H4 (cell line): ENCODE measurements at regions not wholly inside any gene's neighbourhood (a gene's known extent, or its start where the extent isn't known, plus 50 kb on each side); places are given as distances from the start of the nearest gene placed in this dataset.

ENCODE experiments used
- DNase-seq: peaks from one replicate; pipeline ENCODE4 v3.0.0-alpha.2; 2015; ENCODE audit warnings: low spot score

GRCh38 chr17:15109608-15110007 is 155.5 kb downstream of the PMP22 start:
- no peak for DNase-seq

GRCh38 chr17:15108992-15109391 is 156.1 kb downstream of the PMP22 start:
- DNase-seq = no peak

- DNase-seq = peak; percentile 52
Measured at GRCh38 chr17:15106540-15106939, 158.6 kb downstream of the PMP22 start.

DNA sequence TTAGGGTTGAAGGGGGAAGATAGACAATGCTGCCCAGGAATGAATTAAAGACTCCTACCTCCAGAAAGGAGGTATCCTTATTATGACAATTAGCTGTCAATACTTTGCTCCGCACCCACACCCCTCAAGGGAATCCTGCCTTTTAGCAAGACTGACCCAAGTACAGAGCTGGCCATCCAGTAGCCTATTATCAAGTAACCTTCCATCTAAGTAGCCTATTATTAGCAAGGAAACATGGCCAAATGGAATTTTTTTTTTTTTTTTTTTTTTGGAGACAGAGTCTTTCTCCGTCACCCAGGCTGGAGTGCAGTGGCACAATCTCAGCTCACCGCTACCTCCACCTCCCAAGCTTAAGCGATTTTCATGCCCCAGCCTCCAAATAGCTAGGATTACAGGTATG is 161.3 kb downstream of the PMP22 start:
- DNase-seq = no peak

- no peak for DNase-seq
Measured at GRCh38 chr17:15101175-15101574, 164.0 kb downstream of the PMP22 start.

GRCh38 chr17:15096511-15096910 is 168.6 kb downstream of the PMP22 start:
- DNase-seq = no peak

DNA sequence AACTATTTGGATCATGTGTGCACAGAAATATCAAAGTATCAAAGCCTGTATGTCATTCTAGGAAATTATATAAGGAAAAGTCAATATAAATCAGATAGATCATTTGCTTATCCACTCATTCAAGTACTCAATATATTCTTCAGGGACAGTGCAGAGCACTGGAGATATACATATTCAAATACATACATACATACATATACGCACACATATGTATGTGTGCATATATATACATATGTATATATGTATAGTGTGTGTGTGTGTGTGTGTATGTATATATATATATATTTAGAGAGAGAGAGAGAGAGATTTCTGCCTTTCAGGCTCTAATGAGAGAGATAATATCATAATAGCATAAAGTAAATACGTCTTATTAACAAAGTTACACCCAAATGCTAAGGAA is 169.2 kb downstream of the PMP22 start:
- no peak for DNase-seq

DNA sequence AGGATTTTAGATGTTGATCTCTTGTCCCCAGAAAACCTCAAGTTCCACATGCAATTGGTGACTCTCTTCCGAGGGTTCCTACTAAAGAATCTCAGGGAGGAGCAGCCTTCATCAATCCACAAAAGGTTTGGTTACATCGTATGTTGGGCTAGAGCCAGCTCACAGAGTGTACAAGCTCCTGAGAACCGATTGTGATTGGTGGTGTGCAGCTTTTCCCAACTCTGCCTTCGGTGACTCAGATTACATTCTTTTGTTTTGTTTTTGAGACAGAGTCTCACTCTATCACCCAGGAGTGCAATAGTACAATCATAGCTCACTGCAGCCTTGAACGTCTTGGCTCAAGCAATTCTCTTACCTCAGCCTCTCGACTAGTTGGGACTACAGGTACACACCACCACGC is 172.4 kb downstream of the PMP22 start:
- DNase-seq = peak; percentile 33

DNA sequence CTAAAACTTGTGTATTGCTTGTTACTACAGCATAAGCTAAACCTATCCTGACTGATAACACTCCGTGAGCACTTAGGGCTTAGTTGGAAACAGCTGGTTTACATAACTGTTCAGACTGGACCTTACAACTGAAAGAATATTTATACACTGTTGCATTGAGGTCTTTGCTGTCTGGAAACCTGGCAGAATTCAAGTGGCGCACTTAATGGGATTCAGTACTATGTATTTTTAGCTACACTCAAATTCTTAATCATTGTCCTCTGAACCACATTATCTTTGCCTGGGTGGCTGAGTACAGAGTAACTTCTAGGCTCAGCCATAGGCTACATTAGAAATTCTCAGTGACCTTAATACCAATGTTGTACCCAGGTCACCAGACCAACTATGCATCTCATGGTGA is 172.9 kb downstream of the PMP22 start:
- DNase-seq = no peak

- peak; percentile 33 for DNase-seq
Measured at GRCh38 chr17:15091825-15092224, 173.3 kb downstream of the PMP22 start.

DNA sequence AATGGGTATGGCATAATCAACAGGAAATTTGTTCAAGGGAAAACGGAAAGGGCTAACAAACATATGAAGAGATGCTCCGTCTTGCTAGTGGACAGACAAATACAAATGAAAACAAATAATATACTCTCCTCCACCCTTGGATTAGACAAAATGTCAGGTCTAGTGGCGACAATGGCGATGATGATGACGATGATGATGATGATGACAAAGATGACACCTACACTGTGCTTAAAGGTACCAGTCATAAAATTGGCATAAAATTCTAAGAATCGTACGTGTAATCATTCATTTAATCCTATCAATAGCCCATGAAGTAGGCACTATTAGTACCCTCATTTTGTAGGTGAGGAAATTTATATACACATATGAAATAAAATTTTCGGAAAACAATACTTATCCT is 174.6 kb downstream of the PMP22 start:
- DNase-seq = no peak

DNA sequence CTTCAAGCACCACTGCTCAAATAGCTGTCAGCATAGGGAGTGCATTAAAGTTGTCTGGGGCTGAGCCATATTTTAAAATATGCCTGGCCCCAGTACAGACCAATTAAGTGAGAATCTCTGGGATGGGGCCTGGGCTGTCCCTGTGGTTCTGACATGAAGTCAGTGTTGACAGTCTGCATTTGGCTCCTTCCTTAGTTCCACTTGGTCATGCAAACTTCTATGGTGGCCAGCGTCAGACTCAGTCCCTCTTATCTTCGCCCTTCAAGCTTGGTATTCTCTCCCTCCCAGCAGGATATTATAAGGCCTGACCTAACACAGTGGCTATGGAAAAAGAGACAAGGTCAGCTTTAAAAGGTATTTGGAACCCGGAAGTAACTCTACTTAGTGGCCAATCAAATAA is 177.2 kb downstream of the PMP22 start:
- DNase-seq = no peak

DNA sequence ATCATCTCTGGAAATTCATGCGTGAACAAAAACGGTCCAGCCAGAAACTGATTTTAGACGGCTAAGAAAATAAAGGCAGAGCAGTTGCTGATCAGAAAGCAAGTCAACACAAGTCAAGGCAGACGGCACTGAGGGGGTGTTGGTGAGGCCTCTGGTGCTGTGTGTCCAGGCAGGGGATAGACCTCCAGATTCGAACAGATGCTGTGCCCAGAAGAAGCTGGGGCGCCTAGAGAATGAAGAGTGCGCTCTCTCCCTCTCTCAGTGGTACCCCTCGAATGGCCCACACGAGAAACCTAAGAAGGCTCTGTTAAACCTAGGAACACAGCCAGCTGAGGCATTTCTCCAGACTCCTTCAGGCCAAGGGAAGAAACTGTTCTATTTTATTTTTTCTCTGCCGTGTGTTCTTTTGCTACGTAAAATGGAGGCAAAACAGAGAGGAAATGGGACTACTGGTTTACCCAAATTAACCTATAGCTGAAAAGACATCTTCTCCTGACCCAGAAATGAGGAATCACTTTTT is 178.3 kb downstream of the PMP22 start:
- DNase-seq = no peak

DNA sequence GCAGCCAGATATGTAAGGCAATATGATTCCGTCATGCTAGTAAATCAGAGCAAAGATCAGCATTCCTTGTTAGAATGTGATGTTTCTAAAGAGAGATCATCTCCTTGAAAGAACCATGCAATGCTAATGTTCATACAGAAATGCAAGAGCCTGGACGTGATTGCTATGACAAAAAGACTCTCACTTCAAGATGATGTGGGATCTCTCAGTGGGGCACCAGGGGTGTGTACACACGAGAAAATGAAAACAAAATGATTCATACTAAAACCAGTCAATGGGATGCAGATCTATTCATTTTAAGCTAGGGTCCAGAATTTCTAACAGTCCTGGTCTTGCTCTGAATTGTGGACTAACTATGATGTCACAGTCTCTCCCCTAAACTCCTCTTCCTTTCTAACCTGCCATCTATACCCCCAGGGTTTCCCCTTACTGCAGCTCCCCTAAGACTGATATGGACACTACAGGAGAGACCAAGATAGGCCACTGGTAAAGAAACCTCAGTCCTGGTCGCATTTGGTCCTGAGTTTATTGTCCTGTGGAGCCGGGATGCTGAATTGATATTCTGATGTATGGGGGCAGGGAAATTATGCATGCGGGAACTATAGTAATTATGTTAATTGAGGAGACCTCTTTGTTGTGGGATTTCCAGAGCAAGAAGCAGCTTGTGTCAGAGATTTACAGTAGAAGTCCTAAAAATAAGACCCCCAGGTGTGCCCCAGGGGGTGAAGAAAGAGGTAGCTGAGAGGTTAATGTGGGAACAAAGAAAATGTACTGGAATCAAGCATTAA is 179.0 kb downstream of the PMP22 start:
- no peak for DNase-seq

DNA sequence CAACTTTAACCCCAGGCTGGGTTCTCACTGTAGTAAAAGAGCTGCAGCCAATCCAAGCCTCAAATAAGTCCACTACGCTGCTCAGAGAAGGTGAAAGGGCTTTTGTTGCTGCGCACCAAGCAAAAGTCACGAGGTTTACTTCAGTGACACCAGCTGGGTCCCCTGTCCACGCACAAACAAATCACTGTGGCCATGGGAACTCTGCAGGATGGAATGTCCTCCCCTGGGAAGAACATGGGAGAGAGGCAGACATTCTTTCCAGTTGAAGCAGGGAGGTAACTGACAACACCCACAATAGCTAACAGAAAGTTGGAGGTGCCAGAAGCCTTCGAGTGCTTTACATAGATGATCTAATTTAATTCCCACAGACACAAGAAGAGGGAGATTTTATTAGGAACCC is 181.9 kb downstream of the PMP22 start:
- no peak for DNase-seq

GRCh38 chr17:15081008-15081407 is 184.1 kb downstream of the PMP22 start:
- DNase-seq = no peak

- no peak for DNase-seq
Measured at GRCh38 chr17:15078570-15078969, 186.6 kb downstream of the PMP22 start.

- no peak for DNase-seq
Measured at GRCh38 chr17:15076991-15077663, 188.0 kb downstream of the PMP22 start.

DNA sequence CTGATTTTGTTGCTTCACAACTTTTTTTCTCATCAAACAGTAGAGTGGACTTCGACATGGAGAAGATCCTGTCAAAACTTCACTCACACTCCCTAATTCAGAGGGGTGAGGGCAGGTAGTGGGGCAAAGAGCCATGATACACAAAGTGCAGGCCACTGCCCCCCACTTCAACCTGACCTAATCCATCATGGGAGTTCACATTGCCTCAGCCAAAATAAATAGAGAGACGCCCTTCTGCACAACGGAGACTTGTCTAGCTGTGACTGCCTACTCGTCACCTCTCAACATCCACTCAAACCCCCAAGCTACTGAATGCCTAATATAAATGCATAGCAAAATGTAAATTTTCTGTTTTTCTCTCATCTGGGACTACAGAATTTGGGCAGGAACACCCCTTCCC is 213.2 kb downstream of the PMP22 start:
- DNase-seq = no peak

DNA sequence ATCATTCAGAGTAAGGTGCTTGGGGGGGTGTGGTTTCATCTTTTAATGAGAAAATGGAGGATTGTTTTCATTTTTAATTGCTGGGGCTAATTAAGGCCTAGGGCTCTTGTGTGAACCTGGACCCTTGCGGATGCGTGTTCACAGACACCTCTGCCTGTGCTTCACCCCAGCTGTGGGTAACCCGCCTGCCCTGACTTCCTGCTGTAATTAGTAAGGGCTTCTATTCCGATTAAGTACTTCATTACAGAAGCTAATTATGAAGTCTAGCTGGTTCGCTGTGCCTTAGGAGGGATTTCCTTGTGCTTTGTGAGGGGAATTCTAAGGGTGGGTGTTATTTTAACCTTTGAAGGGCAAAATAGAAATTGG is 215.3 kb downstream of the PMP22 start:
- no peak for DNase-seq

DNA sequence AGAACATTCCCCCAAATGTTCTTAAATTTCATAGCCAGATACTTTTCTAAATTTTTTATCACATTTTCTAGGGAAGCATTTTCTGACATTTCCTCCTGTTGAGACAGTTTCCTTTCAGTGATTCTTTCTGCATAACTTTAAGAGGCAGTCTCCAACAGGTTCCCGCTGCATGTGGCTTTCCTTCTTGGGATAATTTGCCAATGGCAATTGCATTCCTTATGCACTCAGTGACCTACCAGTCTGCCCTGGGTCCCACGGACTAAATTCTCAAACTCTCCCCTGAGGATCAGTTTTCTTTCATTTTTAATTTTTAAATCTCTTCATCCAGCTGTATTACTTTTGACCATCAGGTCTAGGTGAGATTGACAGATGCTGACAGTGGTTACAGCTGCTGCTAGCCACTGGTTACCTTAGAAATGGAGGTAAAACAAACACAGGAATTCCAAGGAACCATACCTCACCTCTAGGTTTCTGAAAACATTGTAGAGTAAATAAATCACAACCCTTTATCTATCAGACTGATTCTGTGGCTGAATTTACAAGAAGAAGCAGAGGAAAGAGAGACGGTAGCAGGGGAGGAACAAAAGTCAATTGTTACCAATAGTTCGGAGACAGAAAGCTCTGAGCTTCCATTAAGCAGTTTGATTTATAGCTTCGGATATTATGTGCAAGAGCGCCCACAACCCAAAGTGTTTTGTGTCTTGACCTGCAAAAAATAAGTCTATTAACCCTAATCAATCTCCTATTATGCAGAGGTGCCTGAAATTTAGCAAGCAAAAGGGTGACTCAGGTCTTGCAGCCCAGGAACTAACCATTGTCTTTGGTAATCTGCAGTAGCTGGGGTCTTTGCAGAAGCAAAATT is 216.0 kb downstream of the PMP22 start:
- no peak for DNase-seq

DNA sequence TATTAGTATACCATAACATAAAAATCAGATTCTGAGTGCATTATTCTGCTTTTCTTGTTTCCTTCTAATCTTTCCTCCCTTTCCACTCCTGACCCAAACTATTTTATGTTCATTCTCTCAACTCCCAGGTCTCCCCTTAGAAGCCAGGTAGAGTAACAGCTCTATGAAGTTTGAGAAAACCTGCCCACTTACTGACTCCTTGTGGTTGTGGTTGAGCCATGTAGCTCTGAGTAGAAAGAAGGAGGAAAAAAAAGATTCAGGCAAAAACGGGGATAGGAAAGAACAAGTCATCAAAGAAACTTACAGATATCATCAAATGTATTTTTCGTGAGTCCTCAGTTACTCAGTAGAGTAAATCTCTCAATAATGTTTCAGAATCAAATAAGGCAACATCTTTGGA is 216.7 kb downstream of the PMP22 start:
- DNase-seq = no peak
